HEK293 (cell line): ENCODE measurements at regions not wholly inside any gene's neighbourhood (a gene's known extent, or its start where the extent isn't known, plus 50 kb on each side); places are given as distances from the start of the nearest gene placed in this dataset.
"Not testable (repeated sequence)": the region's sequence is repeated elsewhere in the genome, so short reads cannot be mapped to it uniquely, and the experiment has no call there.

Experiments
- CTCF ChIA-PET: fragments of 350-600 bp; formaldehyde crosslinking; extraction: SDS; loops from one replicate; lab custom pipeline; 2021; ENCODE audit warnings: antibody characterized with exemption; lab: Yijun Ruan, JAX
- POLR2A ChIA-PET: fragments of 300-600 bp; formaldehyde crosslinking; extraction: SDS; loops from one replicate; lab custom pipeline; 2020; ENCODE audit warnings: antibody characterized with exemption, inconsistent platforms; lab: Yijun Ruan, JAX
- H3K27ac ChIP-seq: fragments of 200-500 bp; sonication (Bioruptor generic); 2 replicates; pipeline ENCODE4 v1.5.1; 2014; ENCODE audit warnings: low read depth, low read length, control low read depth, inconsistent platforms; ENCODE audit errors: extremely low read depth
- H3K36me3 ChIP-seq, 2 experiments: fragments of 200-500 bp in 1 of 2; sonication (Bioruptor generic) in 1 of 2; 1 replicate in 1 of 2; 2 replicates in 1 of 2; pipeline ENCODE4 v1.5.1; 2014 to 2017; ENCODE audit warnings: inconsistent platforms in 2 of 2, low read length in 2 of 2; ENCODE audit not compliant: control insufficient read depth in 2 of 2, insufficient read depth in 1 of 2
- H3K4me1 ChIP-seq: fragments of 200-500 bp; sonication (Bioruptor generic); 2 replicates; pipeline ENCODE4 v1.5.1; 2014; ENCODE audit warnings: mild to moderate bottlenecking, low read length, inconsistent platforms; ENCODE audit not compliant: control insufficient read depth, insufficient read depth
- H3K4me3 ChIP-seq: 2 replicates; pipeline ENCODE4 v1.5.1; 2011; ENCODE audit warnings: low read depth, mild to moderate bottlenecking, control low read depth, low read length, moderate library complexity
- H3K9me3 ChIP-seq: fragments of 200-500 bp; sonication (Bioruptor generic); 2 replicates; pipeline ENCODE4 v1.5.1; 2014; ENCODE audit warnings: low read depth, low read length, inconsistent platforms; ENCODE audit not compliant: control insufficient read depth, insufficient read depth
- FEZF1 ChIP-seq: fragments of 450-650 bp; formaldehyde crosslinking; IDR thresholded peaks from 2 replicates; pipeline ENCODE4 v1.5.1; 2016; ENCODE audit warnings: missing biosample characterization, missing genetic modification characterization
- PRDM1 ChIP-seq: fragments of 450-650 bp; formaldehyde crosslinking; IDR thresholded peaks from 2 replicates; pipeline ENCODE4; 2016; ENCODE audit warnings: missing biosample characterization, missing genetic modification characterization
- REPIN1 ChIP-seq: fragments of 450-650 bp; formaldehyde crosslinking; IDR thresholded peaks from 2 replicates; pipeline ENCODE4 v1.5.1; 2017; ENCODE audit warnings: missing biosample characterization, missing genetic modification characterization, low read depth
- SALL2 ChIP-seq: fragments of 450-650 bp; formaldehyde crosslinking; IDR thresholded peaks from 2 replicates; pipeline ENCODE4 v1.5.0; 2017; ENCODE audit warnings: missing biosample characterization, mild to moderate bottlenecking, missing genetic modification characterization, borderline replicate concordance
- SCRT2 ChIP-seq: fragments of 450-650 bp; formaldehyde crosslinking; IDR thresholded peaks from 2 replicates; pipeline ENCODE4 v1.5.1; 2016; ENCODE audit warnings: missing biosample characterization, missing genetic modification characterization
- YY2 ChIP-seq: fragments of 450-650 bp; formaldehyde crosslinking; IDR thresholded peaks from 2 replicates; pipeline ENCODE4 v1.5.1; 2016; ENCODE audit warnings: missing biosample characterization, missing genetic modification characterization
- ZBTB1 ChIP-seq: fragments of 450-650 bp; formaldehyde crosslinking; IDR thresholded peaks from 2 replicates; pipeline ENCODE4 v1.5.1; 2016; ENCODE audit warnings: missing biosample characterization, missing genetic modification characterization
- ZBTB20 ChIP-seq: fragments of 450-650 bp; formaldehyde crosslinking; IDR thresholded peaks from 2 replicates; pipeline ENCODE4 v1.5.1; 2016; ENCODE audit warnings: missing biosample characterization, missing genetic modification characterization
- ZFP41 ChIP-seq: fragments of 450-650 bp; formaldehyde crosslinking; IDR thresholded peaks from 2 replicates; pipeline ENCODE4 v1.5.1; 2016; ENCODE audit warnings: missing biosample characterization, missing genetic modification characterization, borderline replicate concordance
- ZNF112 ChIP-seq: fragments of 450-650 bp; formaldehyde crosslinking; IDR thresholded peaks from 2 replicates; pipeline ENCODE4 v1.5.0; 2017; ENCODE audit warnings: missing biosample characterization, missing genetic modification characterization
- ZNF2 ChIP-seq: fragments of 450-650 bp; formaldehyde crosslinking; IDR thresholded peaks from 2 replicates; pipeline ENCODE4 v1.5.1; 2016; ENCODE audit warnings: missing biosample characterization, missing genetic modification characterization
- ZNF354C ChIP-seq: fragments of 450-650 bp; formaldehyde crosslinking; IDR thresholded peaks from 2 replicates; pipeline ENCODE4 v1.5.1; 2016; ENCODE audit warnings: missing biosample characterization, missing genetic modification characterization, low read depth, borderline replicate concordance
- ZNF488 ChIP-seq: fragments of 450-650 bp; formaldehyde crosslinking; IDR thresholded peaks from 2 replicates; pipeline ENCODE4 v1.5.1; 2016; ENCODE audit warnings: missing biosample characterization, missing genetic modification characterization
- ZNF514 ChIP-seq: fragments of 450-650 bp; formaldehyde crosslinking; IDR thresholded peaks from 2 replicates; pipeline ENCODE4 v1.5.1; 2016; ENCODE audit warnings: missing biosample characterization, missing genetic modification characterization
- ZNF544 ChIP-seq: fragments of 450-650 bp; formaldehyde crosslinking; IDR thresholded peaks from 2 replicates; pipeline ENCODE4 v1.5.0; 2017; ENCODE audit warnings: missing biosample characterization, missing genetic modification characterization
- ZNF629 ChIP-seq: fragments of 450-650 bp; formaldehyde crosslinking; IDR thresholded peaks from 2 replicates; pipeline ENCODE4 v1.5.1; 2017; ENCODE audit warnings: missing biosample characterization, missing genetic modification characterization
- ZNF654 ChIP-seq: fragments of 450-650 bp; formaldehyde crosslinking; IDR thresholded peaks from 2 replicates; pipeline ENCODE4 v1.5.1; 2016; ENCODE audit warnings: low read depth, missing biosample characterization, missing genetic modification characterization
- ZNF664 ChIP-seq: fragments of 450-650 bp; formaldehyde crosslinking; IDR thresholded peaks from 2 replicates; pipeline ENCODE4 v1.5.1; 2016; ENCODE audit warnings: missing biosample characterization, missing genetic modification characterization
- ZNF701 ChIP-seq: fragments of 450-650 bp; formaldehyde crosslinking; IDR thresholded peaks from 2 replicates; pipeline ENCODE4 v1.5.1; 2016; ENCODE audit warnings: missing biosample characterization, missing genetic modification characterization
- TF ChIP-seq, protein P1 (sequence below): fragments of 450-650 bp; formaldehyde crosslinking; IDR thresholded peaks from 2 replicates; pipeline ENCODE4 v1.5.1; 2016; ENCODE audit warnings: missing biosample characterization, missing genetic modification characterization

- Histone ChIP-seq H3K27ac (no peak overlapping the region), H3K9me3 (no peaks in the 10 kb centered on the region)
- no peak for TF ChIP-seq SCRT2 (tag by site-specific recombination)
- no peak for TF ChIP-seq ZNF488
- no peak for TF ChIP-seq ZFP41 (tag by site-specific recombination)
- TF ChIP-seq ZNF701 (tag by site-specific recombination), result no peak
- TF ChIP-seq ZNF544 (tag by site-specific recombination), result no peak
- no peak for TF ChIP-seq FEZF1 (tag by site-specific recombination)
- no peak for TF ChIP-seq ZNF514 (tag by site-specific recombination)
- no peak for TF ChIP-seq ZNF629
- TF ChIP-seq SALL2, result no peak
- TF ChIP-seq ZNF654 (tag by site-specific recombination), result no peak
- TF ChIP-seq, protein P1, sequence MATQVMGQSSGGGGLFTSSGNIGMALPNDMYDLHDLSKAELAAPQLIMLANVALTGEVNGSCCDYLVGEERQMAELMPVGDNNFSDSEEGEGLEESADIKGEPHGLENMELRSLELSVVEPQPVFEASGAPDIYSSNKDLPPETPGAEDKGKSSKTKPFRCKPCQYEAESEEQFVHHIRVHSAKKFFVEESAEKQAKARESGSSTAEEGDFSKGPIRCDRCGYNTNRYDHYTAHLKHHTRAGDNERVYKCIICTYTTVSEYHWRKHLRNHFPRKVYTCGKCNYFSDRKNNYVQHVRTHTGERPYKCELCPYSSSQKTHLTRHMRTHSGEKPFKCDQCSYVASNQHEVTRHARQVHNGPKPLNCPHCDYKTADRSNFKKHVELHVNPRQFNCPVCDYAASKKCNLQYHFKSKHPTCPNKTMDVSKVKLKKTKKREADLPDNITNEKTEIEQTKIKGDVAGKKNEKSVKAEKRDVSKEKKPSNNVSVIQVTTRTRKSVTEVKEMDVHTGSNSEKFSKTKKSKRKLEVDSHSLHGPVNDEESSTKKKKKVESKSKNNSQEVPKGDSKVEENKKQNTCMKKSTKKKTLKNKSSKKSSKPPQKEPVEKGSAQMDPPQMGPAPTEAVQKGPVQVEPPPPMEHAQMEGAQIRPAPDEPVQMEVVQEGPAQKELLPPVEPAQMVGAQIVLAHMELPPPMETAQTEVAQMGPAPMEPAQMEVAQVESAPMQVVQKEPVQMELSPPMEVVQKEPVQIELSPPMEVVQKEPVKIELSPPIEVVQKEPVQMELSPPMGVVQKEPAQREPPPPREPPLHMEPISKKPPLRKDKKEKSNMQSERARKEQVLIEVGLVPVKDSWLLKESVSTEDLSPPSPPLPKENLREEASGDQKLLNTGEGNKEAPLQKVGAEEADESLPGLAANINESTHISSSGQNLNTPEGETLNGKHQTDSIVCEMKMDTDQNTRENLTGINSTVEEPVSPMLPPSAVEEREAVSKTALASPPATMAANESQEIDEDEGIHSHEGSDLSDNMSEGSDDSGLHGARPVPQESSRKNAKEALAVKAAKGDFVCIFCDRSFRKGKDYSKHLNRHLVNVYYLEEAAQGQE, result no peak
- TF ChIP-seq ZBTB1 (tag by site-specific recombination), result no peak
- TF ChIP-seq ZNF2, result no peak
- no peak for TF ChIP-seq ZNF664 (tag by site-specific recombination)
- no peak for TF ChIP-seq ZNF112 (tag by site-specific recombination)
- TF ChIP-seq YY2 (tag by site-specific recombination), result no peak
- TF ChIP-seq ZBTB20 (tag by site-specific recombination), result no peak
- TF ChIP-seq ZNF354C, result no peak
- TF ChIP-seq PRDM1, result no peak
- TF ChIP-seq, all 188 proteins: peak for 0
- Histone ChIP-seq H3K4me3 (no peak overlapping the region), H3K36me3 (no peaks in the 10 kb centered on the region), H3K4me1 (no peaks in the 10 kb centered on the region)
- POLR2A ChIA-PET, result no interaction called here
- CTCF ChIA-PET, result interaction anchor here (0.6 to 0.8 kb wide), 4 partner anchors 10 to 298 kb away, joined by 3 to 12 read pairs (median 4); no protein-coding TSS in a partner anchor
Observed at GRCh38 chr15:20652914-20653313, 111.3 kb upstream of the GOLGA6L6 start.

- not testable (repeated sequence) for H3K27ac ChIP-seq, H3K36me3 ChIP-seq
- TF ChIP-seq REPIN1, result peak; percentile 32; the same call in 1 of the 2 replicates
- TF ChIP-seq, all 188 proteins: peak for 1; not testable (repeated sequence) for 187
- H3K4me1 ChIP-seq, H3K4me3 ChIP-seq, POLR2A ChIA-PET, CTCF ChIA-PET, H3K9me3 ChIP-seq: not testable (repeated sequence)
Observed at GRCh38 chr15:20648402-20648975, 106.9 kb upstream of the GOLGA6L6 start.
